ENCODE measurements at regions not wholly inside any gene's neighbourhood (a gene's known extent, or its start where the extent isn't known, plus 50 kb on each side); places are given as distances from the start of the nearest gene placed in this dataset.

DNA sequence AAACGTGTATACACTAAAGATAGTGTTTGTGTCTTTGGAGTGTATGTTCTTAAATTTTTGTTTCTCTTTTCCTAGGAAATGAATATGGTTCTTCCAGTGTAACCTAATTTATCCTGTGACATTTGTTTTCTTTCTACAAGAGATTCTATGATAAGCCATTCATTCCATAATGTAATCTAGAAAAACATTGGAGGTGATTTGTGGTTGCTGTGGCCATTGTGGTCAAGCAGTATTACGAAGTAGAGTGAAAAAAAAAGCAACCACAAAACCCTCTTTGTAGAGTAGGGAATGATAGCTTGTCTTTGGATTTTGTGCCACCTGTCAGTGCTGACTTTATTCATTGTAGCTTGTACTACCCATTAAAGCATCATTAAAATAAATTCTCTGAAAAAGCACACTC, 1209.6 kb downstream of the ZPLD1 start:
- no peak for FAIRE-seq

More for the DNA sequence above, 1209.6 kb downstream of the ZPLD1 start:
- no peaks in the 10 kb centered on the region for H3K4me1 ChIP-seq (ENCODE audit: control insufficient read depth, insufficient read depth, low read length)
- intact Hi-C loops (cut with micrococcal nuclease; ENCODE audit: unreplicated experiment) (no loop called here), in situ Hi-C loops (cut with MboI) (no loop called here)
- no peak overlapping the region for H3K4me2 ChIP-seq (ENCODE audit: control insufficient read depth, insufficient read depth)
- no peaks in the 10 kb centered on the region for H3K79me2 ChIP-seq (ENCODE audit: control insufficient read depth, insufficient read depth, low read length)
- H2AFZ ChIP-seq (ENCODE audit: control insufficient read depth, low read depth, low read length): no peak overlapping the region
- no peak overlapping the region for H3K4me3 ChIP-seq
- DNase-seq (ENCODE audit: low read depth, low spot score): no peak
- ChIA-PET RAD21 (ENCODE audit: unreplicated experiment) (no interaction called here), CTCF (no interaction called here), SMC1A (ENCODE audit: uncharacterized antibody, unreplicated experiment) (no interaction called here), POLR2A (no interaction called here)
- 3% methylated on average over 2 of the region's 2 CpGs for WGBS (ENCODE audit: insufficient coverage, insufficient replicate concordance, low lambda C conversion rate, missing lambda C conversion rate)
- ATAC-seq: no peak
- H3K36me3 ChIP-seq (ENCODE audit: control insufficient read depth in 2 of 2, insufficient read depth in 2 of 2, low read length in 1 of 2): no peaks in the 10 kb centered on the region
- no TSS peak for BruUV-seq (replicated peaks)
- TF ChIP-seq, protein P1, sequence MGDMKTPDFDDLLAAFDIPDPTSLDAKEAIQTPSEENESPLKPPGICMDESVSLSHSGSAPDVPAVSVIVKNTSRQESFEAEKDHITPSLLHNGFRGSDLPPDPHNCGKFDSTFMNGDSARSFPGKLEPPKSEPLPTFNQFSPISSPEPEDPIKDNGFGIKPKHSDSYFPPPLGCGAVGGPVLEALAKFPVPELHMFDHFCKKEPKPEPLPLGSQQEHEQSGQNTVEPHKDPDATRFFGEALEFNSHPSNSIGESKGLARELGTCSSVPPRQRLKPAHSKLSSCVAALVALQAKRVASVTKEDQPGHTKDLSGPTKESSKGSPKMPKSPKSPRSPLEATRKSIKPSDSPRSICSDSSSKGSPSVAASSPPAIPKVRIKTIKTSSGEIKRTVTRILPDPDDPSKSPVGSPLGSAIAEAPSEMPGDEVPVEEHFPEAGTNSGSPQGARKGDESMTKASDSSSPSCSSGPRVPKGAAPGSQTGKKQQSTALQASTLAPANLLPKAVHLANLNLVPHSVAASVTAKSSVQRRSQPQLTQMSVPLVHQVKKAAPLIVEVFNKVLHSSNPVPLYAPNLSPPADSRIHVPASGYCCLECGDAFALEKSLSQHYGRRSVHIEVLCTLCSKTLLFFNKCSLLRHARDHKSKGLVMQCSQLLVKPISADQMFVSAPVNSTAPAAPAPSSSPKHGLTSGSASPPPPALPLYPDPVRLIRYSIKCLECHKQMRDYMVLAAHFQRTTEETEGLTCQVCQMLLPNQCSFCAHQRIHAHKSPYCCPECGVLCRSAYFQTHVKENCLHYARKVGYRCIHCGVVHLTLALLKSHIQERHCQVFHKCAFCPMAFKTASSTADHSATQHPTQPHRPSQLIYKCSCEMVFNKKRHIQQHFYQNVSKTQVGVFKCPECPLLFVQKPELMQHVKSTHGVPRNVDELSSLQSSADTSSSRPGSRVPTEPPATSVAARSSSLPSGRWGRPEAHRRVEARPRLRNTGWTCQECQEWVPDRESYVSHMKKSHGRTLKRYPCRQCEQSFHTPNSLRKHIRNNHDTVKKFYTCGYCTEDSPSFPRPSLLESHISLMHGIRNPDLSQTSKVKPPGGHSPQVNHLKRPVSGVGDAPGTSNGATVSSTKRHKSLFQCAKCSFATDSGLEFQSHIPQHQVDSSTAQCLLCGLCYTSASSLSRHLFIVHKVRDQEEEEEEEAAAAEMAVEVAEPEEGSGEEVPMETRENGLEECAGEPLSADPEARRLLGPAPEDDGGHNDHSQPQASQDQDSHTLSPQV (IDR thresholded peaks at IDR 0.05): no peak
- no peak for TF ChIP-seq CHD2 (IDR thresholded peaks at IDR 0.05; ENCODE audit: borderline replicate concordance, low read depth, low read length)
- no peak for TF ChIP-seq TCF12 (IDR thresholded peaks at IDR 0.05; ENCODE audit: low read depth, low read length)
- H3K9me3 ChIP-seq (replicated peaks; ENCODE audit: control insufficient read depth, insufficient read depth, low read length): no peaks in the 10 kb centered on the region
- H3K27me3 ChIP-seq (replicated peaks in 1 of 2; ENCODE audit: control insufficient read depth in 2 of 2, insufficient read depth in 2 of 2, low read length in 1 of 2): no peaks in the 10 kb centered on the region
- H3K27ac ChIP-seq (ENCODE audit: control insufficient read depth, insufficient read depth): no peak overlapping the region
- H4K20me1 ChIP-seq (ENCODE audit: control insufficient read depth, insufficient read depth): no peaks in the 10 kb centered on the region
- no peak overlapping the region for H3K9ac ChIP-seq (ENCODE audit: control insufficient read depth, insufficient read depth, low read length)
